Occipital lobe (tissue), 1 donor: ENCODE measurements at regions not wholly inside any gene's neighbourhood (a gene's known extent, or its start where the extent isn't known, plus 50 kb on each side); places are given as distances from the start of the nearest gene placed in this dataset.

Source experiments
- DNase-seq: peaks from one replicate; lab custom pipeline; 2025; lab: John Stamatoyannopoulos, UW

DNA sequence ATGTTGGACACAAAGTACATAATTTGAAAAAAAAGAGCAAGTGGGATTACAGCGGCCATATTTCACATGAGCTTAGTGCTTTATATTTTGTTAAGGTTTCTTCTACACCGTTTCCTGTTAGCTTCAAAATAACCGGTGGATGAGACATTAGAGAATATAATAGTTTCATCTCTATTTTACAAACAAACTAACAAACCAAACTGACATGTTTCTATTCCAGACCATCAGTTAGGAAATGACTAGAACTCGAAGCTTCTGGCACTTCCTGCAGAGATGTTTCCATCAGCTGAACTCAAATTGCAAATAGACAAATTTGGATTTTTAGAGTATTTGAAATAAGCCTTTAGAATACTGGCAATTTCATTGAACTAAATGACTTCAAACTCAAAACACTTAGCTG lies 86.5 kb downstream of the MTRR start:
- no peak for DNase-seq

DNA sequence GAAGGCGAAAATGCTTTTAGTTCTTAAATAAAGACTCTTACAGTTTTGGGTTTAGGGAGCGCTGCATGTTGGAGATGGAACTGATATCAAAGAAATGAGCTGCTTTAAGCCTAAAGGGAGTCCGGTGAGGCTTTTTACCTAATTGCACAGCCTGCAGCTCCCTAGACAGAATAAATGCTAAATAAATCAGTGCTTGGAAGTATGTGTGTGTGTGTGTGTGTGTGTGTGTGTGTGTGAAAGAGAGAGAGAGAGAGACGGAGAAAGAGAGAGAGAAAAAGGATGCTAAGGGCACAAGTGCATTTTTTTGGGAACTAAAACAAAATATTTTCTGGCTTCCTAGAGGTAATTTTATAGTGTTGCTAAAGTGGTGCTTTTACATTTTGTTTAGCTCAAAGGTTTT lies 88.4 kb downstream of the MTRR start:
- DNase-seq, result no peak

DNA sequence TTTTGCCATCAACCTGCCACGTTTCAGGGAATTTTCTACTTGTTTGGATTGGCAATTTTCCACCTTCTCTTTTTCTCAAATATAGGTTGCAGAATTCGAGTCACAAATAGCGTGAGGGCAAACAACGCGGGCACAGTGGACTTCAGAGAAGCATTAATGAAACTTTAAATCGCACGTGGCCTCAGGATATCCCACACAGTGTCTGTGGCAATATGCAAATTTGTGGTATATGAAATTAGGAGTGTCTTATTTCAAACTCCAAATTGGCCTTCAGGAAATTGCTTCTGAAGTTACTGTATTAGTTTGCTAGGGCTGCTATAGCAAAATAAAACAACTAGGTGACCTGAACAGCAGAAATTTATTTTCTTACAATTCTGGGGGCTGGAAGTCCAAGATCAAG lies 91.2 kb downstream of the MTRR start:
- DNase-seq, result no peak

DNA sequence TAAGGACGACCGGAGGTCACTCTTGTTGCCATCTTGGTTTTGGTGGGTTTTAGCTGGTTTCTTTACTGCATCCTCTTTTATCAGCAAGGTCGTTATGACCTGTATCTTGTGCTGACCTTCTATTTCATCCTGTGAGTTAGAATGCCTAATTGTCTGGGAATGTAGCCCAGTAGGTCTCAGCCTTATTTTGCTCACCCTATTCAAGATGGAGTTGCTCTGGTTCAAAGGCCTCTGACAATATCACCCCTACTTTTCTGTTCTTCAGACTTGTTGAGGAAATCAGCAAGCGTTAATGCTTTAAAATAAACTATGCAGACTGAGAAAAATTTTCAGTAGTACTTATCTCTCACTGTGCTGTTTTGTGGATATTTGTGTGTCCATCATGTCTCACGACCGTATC lies 92.6 kb downstream of the MTRR start:
- DNase-seq, result no peak

DNA sequence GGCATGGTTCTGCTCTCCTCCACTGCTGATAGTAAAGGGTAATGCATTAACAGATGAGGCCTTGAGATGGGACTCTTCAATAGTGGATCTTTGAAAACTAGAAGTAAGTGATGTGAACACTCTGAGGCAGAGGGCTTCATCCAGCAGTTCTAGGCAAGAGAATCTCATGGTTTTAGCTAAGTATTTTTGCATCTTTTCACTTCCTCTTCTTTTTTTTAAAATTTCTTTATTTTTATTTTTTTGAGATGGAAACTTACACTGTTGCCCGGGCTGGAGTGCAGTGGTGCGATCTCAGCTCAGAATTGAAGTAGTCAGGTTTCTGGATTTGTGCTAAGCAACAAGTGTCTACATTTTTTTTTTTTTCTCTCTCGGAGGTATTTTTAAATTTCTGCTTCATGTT lies 101.9 kb downstream of the MTRR start:
- DNase-seq, result no peak

DNA sequence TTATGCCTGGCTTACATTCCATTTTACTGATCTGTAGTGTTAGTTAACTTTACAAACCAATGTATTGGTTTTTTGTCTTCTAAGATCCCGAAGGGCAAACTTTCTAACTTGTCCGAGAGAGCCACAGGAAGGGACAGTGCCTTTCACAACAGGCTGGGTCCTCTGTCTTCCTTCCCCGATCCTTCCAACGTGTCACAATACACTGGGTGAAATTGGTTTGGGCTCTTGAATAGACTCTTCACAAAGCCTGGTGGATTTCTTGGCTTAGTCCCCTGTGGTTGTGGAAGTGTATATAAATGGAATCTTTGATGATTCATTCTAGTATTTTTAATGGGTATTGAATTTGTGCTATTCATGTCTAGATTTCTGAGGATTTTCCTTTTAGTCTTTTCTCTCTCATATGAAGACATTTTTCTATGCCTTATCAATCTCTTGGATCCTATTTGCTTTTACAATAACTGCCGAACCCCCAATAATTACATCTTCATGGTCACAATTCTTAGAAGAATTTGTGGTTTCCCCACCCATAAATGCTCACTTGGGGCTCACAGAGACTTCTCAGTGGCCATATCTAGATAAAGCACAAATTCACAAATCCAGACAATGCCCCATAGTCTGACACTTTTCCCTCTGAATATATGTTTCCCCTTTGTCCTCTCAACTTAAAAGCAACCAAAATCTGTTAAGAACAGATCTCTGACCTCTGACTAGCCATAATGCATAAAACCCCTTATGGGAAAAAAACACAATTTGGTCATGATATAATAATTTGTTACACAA lies 107.7 kb downstream of the MTRR start:
- no peak for DNase-seq

DNA sequence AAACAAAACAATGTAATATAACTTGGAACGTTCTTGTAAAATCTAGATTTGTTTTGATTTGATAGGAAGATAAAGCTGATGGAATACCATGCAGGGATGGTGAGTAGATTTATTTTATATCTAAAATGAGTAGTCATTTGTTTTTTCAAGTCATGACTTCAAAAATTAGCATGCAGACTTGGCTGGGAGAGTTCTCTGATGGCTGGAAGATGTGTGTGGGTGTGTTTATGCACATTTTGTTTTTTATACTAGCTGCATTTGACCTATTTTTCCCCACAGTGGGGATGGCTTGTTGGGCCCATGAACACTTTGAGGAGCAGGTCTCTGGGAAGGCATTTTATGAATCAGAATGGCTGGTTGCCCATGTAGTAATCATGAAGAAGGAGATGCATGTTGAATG lies 109.2 kb downstream of the MTRR start:
- no peak for DNase-seq

- no peak for DNase-seq
These were observed 110.0 kb downstream of the MTRR start for GRCh38 chr5:7978991-7979390.

DNA sequence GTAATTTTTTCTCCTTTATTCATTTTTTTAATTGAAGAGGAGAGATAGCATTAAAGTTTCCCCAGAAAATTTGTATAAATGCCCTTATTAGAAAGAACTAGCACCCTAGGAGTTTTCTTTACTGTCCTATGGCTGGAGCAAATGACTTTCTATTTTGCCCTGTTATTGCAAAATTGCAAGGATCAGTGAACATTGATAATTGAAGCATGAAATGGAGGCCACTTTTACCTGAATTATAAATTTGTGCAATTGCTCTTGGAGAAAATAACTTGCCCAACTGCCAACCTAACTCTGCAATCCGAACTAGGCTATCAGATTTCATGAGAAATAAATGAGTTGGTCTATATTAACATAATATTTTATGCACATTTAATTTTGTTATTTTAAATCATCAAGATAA lies 111.9 kb downstream of the MTRR start:
- no peak for DNase-seq

DNA sequence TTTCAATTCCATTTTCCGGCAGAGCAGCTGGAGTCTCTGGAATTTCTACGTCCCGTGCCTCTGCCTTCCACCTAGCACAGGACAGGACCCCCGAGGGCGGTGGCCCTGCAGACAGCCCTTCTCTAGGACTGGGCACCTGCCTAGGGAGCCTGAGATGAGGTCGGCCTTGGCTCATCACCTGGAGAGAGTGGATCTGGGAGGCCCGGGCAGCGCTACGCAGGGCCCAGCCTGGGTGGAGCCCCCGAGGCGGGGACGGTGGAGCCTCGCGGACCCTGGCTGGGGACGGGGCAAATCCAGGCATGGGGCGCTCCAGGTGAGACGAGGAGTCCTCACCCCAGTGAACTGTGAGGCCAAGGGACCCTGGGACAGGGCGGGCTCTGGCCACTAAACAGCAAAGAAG lies 114.5 kb downstream of the MTRR start:
- no peak for DNase-seq

GRCh38 chr5:7991125-7991821 lies 122.3 kb downstream of the MTRR start:
- DNase-seq, result no peak

DNA sequence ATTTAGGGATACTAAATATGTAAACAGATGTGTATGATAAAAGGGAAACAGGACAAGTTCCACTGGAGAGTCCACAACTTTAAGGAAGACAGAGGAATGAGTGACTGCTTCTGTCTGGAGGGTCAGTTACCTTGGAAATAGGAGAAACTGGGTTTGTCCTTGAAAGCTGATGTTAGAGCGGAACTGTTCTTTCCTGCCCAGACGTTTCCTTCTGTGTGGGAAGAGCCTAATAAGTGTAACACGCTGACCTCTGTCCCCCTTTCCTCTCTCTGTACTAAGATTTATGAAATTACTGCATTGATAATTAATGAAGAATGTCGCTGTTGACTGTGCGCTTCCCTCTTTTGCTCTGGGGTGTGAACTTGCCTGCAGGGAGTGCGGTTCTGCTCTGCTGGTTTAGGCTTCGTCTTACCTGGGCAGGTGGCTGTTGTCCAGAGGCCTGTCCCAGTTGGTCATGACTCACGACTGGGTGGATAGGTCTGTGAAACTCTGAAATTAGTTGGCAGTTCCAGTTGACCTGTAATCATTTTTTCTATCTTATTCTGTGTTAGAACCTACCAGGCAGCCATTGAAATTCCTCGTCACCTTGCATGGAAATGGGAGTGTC lies 126.8 kb downstream of the MTRR start:
- no peak for DNase-seq

DNA sequence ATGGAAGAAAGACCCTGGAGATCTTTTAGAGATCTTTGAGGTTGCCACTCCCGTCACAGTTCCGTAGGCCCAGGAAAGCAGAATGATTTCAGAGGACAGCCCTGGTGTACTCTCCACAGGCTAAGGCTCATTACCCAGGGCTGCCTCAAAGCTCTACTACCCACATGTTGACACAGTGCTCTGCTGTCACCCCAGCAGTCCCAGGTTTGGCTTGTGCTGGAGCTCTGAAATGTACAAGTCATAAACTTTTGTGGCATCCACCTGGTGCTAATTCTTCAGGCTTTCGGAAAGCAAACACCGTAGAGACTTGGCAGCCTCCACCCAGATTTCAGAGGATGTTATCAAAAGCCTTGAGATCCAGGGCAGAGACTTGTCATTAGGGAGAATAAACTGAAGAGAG lies 136.5 kb downstream of the MTRR start:
- DNase-seq, result no peak

DNA sequence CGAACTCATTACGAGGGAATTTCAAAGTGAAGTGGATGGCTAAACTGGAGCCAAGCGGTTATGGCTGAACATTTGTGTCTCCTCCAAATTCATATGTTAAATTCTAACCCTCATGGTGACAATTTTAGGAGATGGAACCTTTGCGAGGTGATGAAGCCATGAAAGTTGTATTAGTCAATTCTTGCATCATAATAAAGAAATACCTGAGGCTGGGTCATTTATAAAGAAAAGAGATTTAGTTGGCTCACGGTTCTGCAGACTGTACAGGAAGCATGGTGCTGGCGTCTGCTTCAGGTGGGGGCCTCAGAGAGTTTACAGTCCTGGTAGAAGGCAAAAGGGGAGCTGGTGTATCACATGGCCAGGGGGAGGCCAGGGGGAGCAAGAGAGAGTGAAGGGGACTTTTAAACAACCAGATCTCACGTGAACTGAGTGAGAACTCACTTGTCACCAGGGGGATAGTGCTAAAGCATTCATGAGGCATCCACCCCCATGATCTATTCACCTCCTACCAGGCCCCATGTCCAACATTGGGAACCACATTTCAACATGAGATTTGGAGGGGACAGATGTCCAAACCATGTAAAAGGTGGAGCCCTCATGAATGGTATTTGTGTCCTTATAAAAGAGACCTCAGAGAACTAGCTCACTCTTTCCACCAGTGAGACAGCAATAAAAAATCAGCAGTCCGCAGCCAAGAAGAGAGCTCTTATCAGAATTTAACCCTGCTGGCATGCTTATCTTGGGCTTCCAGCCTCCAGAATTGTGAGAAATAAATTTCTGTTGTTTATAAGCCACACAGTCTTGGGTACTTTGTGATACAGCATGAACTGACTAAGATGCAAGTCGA lies 143.4 kb downstream of the MTRR start:
- no peak for DNase-seq

DNA sequence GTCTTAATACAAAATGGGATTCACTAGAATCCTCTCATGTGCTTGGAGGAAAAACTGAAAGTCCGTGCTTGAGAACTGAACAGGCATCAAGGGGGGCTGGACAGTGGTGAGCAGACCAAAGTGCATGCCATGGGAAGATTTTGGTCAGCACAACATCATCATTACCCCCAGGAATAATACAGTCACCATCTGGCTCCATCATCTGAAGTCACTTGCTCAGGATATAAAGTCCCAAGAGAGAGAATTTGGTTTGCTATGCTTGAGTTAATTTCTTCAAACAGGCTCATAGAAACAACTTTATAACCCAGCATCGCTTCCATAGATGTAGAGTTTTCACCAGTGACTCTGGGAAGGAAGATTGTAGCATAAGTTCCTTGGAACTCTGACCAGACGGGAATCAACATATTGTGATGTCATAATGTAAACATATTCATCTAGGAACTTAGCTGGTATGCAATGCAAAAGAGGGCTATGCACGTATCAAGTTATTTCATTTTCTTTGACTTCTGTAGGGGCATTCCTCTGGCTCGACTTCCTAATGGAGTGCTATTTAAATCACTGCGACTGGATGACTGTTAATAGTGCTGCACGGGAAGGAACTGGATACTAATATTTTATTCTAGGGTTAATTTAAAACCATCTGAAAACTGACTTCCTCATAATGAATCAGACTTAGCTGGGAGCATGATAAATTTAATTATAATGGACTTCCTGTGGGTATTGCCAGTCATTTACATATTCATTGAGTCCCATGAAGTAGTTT lies 145.2 kb downstream of the MTRR start:
- no peak for DNase-seq

- DNase-seq, result no peak
These were observed 150.8 kb downstream of the MTRR start for GRCh38 chr5:8019719-8020218.

GRCh38 chr5:8020861-8021514 lies 152.0 kb downstream of the MTRR start:
- DNase-seq, result no peak

DNA sequence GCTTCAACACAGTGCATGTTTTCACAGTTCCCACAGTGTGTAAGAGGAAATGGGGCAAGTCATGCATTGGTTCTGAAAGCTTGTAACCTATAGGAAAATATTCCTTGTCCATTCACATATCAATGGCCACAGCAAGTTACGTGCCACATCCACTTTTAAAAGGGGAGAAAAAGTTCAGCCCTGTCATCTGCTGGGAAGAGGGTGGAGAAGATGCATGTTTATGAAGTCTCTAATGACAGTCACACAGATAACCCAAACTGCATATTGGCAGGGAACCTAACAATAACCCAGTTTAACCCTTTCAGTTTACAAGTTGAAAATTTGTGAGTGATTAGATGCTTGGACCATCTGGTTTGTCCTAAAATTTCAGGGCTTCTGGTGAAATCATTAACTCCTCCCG lies 159.3 kb downstream of the MTRR start:
- no peak for DNase-seq

DNA sequence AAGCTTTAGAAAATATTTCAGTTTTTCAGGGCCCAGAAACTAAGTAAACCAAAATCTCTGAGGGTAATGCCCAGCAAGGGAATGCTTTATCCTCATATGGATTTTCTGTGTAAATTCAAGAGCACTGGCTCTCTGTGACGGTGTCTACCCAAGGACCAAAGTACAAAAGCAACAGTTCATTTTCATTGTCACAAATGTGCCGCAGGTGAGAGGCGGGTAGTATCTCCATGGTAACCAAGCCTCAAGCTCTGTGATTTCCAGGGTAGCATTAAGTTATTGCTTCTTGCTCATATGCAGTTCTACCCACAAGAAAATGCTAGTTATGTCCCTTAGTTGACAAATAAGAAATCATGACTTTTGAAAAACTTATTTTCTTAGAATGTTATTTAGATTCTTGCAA lies 164.3 kb downstream of the MTRR start:
- no peak for DNase-seq

GRCh38 chr5:8034852-8035251 lies 165.9 kb downstream of the MTRR start:
- no peak for DNase-seq

- no peak for DNase-seq
These were observed 180.0 kb downstream of the MTRR start for GRCh38 chr5:8048920-8049319.
